IMR-90 (cell line): ENCODE measurements at regions not wholly inside any gene's neighbourhood (a gene's known extent, or its start where the extent isn't known, plus 50 kb on each side); places are given as distances from the start of the nearest gene placed in this dataset.

Source experiments
- ATAC-seq: fragments of 200-7000 bp; cut with Tn5 transposase; 2 replicates; pipeline ENCODE4 v1.9.1; 2020; ENCODE audit warnings: low read depth, mild to moderate bottlenecking, moderate library complexity
- BruUV-seq: library from RNA; stranded (reverse); fragments of 400-500 nt; replicated peaks from 2 replicates; lab custom pipeline; 2021; lab: Mats Ljungman, UMichigan
- CTCF ChIA-PET: fragments of 300-600 bp; formaldehyde crosslinking; extraction: SDS; loops from one replicate; lab custom pipeline; 2021; ENCODE audit warnings: antibody characterized with exemption; lab: Yijun Ruan, JAX
- POLR2A ChIA-PET: fragments of 300-600 bp; sonication (Branson Sonifier 250); formaldehyde crosslinking; loops from one replicate; lab custom pipeline; 2022; ENCODE audit warnings: antibody characterized with exemption; ENCODE audit not compliant: unreplicated experiment; lab: Charles Lee
- DNase-seq: peaks from one replicate; pipeline ENCODE4 v3.0.0; 2013
- H2AFZ ChIP-seq: replicated peaks from 2 replicates; pipeline ENCODE3; 2013; ENCODE audit warnings: low read length, mild to moderate bottlenecking; ENCODE audit not compliant: poor library complexity
- H2AK5ac ChIP-seq: 2 replicates; pipeline ENCODE4 v1.6.1; 2013; ENCODE audit warnings: low read depth, low read length, inconsistent platforms
- H2AK9ac ChIP-seq: replicated peaks from 2 replicates; pipeline ENCODE3; 2013; ENCODE audit warnings: mild to moderate bottlenecking, low read depth, low read length, moderate library complexity; ENCODE audit not compliant: poor library complexity
- H2BK120ac ChIP-seq: 2 replicates; pipeline ENCODE4 v1.6.1; 2013; ENCODE audit warnings: low read depth, low read length, inconsistent platforms
- H2BK15ac ChIP-seq: 3 replicates; pipeline ENCODE4 v1.6.1; 2013; ENCODE audit warnings: low read depth, low read length, inconsistent platforms
- H2BK20ac ChIP-seq: 2 replicates; pipeline ENCODE4 v1.6.1; 2013; ENCODE audit warnings: low read depth, mild to moderate bottlenecking, inconsistent platforms, low read length, moderate library complexity
- H2BK5ac ChIP-seq: 2 replicates; pipeline ENCODE4 v1.6.1; 2013; ENCODE audit warnings: mild to moderate bottlenecking, low read depth, low read length, inconsistent platforms; ENCODE audit not compliant: poor library complexity, severe bottlenecking
- H3K14ac ChIP-seq: replicated peaks from 2 replicates; pipeline ENCODE4 v1.6.1; 2013; ENCODE audit warnings: low read depth, low read length, inconsistent platforms
- H3K18ac ChIP-seq: 2 replicates; pipeline ENCODE4 v1.6.1; 2013; ENCODE audit warnings: low read depth, low read length, control low read depth
- H3K23ac ChIP-seq: 2 replicates; pipeline ENCODE4 v1.6.1; 2013; ENCODE audit warnings: low read depth, low read length, inconsistent platforms
- H3K27ac ChIP-seq: 2 replicates; pipeline ENCODE4 v1.5.1; 2013; ENCODE audit warnings: mild to moderate bottlenecking, control low read depth, low read length; ENCODE audit not compliant: insufficient read depth
- H3K27me3 ChIP-seq: 2 replicates; pipeline ENCODE4 v1.6.1; 2013; ENCODE audit warnings: low read length; ENCODE audit not compliant: control insufficient read depth, insufficient read depth
- H3K36me3 ChIP-seq: 2 replicates; pipeline ENCODE4 v1.6.1; 2013; ENCODE audit warnings: low read length, mixed read lengths; ENCODE audit not compliant: control insufficient read depth, insufficient read depth
- H3K4ac ChIP-seq: 2 replicates; pipeline ENCODE4 v1.6.1; 2013; ENCODE audit warnings: low read depth, low read length, inconsistent platforms
- H3K4me1 ChIP-seq: 2 replicates; pipeline ENCODE4 v1.6.1; 2013; ENCODE audit warnings: low read length, mixed read lengths; ENCODE audit not compliant: control insufficient read depth, insufficient read depth
- H3K4me2 ChIP-seq: 2 replicates; pipeline ENCODE4 v1.6.1; 2013; ENCODE audit warnings: low read depth, mild to moderate bottlenecking, control low read depth, low read length, moderate library complexity
- H3K4me3 ChIP-seq: 2 replicates; pipeline ENCODE4 v1.5.1; 2013; ENCODE audit warnings: low read depth, mild to moderate bottlenecking, control low read depth, low read length, moderate library complexity; ENCODE audit not compliant: insufficient read depth
- H3K56ac ChIP-seq: 2 replicates; pipeline ENCODE4 v1.6.1; 2013; ENCODE audit warnings: low read length, inconsistent platforms; ENCODE audit not compliant: insufficient read depth; ENCODE audit errors: extremely low read depth
- H3K79me1 ChIP-seq, 2 experiments: 2 replicates each; pipeline ENCODE4 v1.6.1; 2013; ENCODE audit warnings: low read length in 2 of 2, inconsistent platforms in 1 of 2, low read depth in 1 of 2
- H3K9ac ChIP-seq: 2 replicates; pipeline ENCODE4 v1.6.1; 2013; ENCODE audit warnings: low read depth, low read length, control low read depth
- H3K9me1 ChIP-seq: 2 replicates; pipeline ENCODE4 v1.6.1; 2013; ENCODE audit warnings: low read length, inconsistent platforms; ENCODE audit not compliant: insufficient read depth
- H3K9me3 ChIP-seq: 2 replicates; pipeline ENCODE4 v1.6.1; 2013; ENCODE audit warnings: low read length; ENCODE audit not compliant: control insufficient read depth, insufficient read depth
- H4K20me1 ChIP-seq: 2 replicates; pipeline ENCODE4 v1.6.1; 2013; ENCODE audit warnings: low read length, inconsistent platforms; ENCODE audit not compliant: insufficient read depth
- H4K5ac ChIP-seq: 2 replicates; pipeline ENCODE4 v1.6.1; 2013; ENCODE audit warnings: mild to moderate bottlenecking, low read depth, low read length, control low read depth
- H4K8ac ChIP-seq, 2 experiments: 2 replicates each; pipeline ENCODE4 v1.6.1; 2013; ENCODE audit warnings: low read depth in 2 of 2, low read length in 2 of 2, control low read depth in 1 of 2, inconsistent platforms in 1 of 2
- H4K91ac ChIP-seq: 2 replicates; pipeline ENCODE4 v1.6.1; 2013; ENCODE audit warnings: low read depth, low read length, inconsistent platforms; ENCODE audit not compliant: insufficient read depth
- BHLHE40 ChIP-seq: fragments of 150-350 bp; IDR thresholded peaks from 2 replicates; pipeline ENCODE4 v1.6.1; 2016; ENCODE audit warnings: mild to moderate bottlenecking, low read depth, low read length
- NFE2L2 ChIP-seq: fragments of 150-350 bp; IDR thresholded peaks from 2 replicates; pipeline ENCODE4 v1.6.1; 2016; ENCODE audit warnings: low read depth, mild to moderate bottlenecking, low read length
- RAD21 ChIP-seq: IDR thresholded peaks from 2 replicates; pipeline ENCODE4 v1.6.1; 2012; ENCODE audit warnings: low read length, improper control_type of control experiment
- RCOR1 ChIP-seq: IDR thresholded peaks from 2 replicates; pipeline ENCODE4 v1.6.1; 2012; ENCODE audit warnings: mild to moderate bottlenecking, low read length, improper control_type of control experiment; ENCODE audit not compliant: insufficient replicate concordance
- SMC3 ChIP-seq: fragments of 150-350 bp; IDR thresholded peaks from 2 replicates; pipeline ENCODE4 v1.6.1; 2016; ENCODE audit warnings: low read depth, mild to moderate bottlenecking, antibody characterized with exemption, low read length, moderate library complexity
- dilution Hi-C: fragments of 300-500 bp; cut with HindIII; formaldehyde crosslinking; loops from one replicate; pipeline ENCODE4 v1.14.3; 2018; ENCODE audit warnings: low sequenced_read_pairs; ENCODE audit not compliant: unreplicated experiment
- in situ Hi-C: fragments of 300-500 bp; cut with MboI; formaldehyde crosslinking; loops from 3 replicates; pipeline ENCODE4 v1.14.3; 2019; ENCODE audit warnings: low sequenced_read_pairs, inconsistent platforms, mixed read lengths
- intact Hi-C: fragments of 100-400 bp; cut with micrococcal nuclease; formaldehyde crosslinking; loops from 2 replicates; pipeline ENCODE4 v1.10.0; 2022
- TF ChIP-seq, protein P1 (sequence below): conservative IDR thresholded peaks from 2 replicates; pipeline ENCODE4 v1.5.1; 2012; ENCODE audit warnings: mild to moderate bottlenecking, low read depth, low read length, improper control_type of control experiment

- no peaks in the 10 kb centered on the region for H3K79me1 ChIP-seq
- H3K9me1 ChIP-seq: no peaks in the 10 kb centered on the region
- H3K23ac ChIP-seq: no peak overlapping the region
- H4K8ac ChIP-seq: no peak overlapping the region
- H3K56ac ChIP-seq: no peak overlapping the region
- DNase-seq (no peak), ATAC-seq (no peak)
- H3K36me3 ChIP-seq: no peaks in the 10 kb centered on the region
- H2BK15ac ChIP-seq: no peak overlapping the region
- H2BK5ac ChIP-seq: no peak overlapping the region
- H4K91ac ChIP-seq: no peak overlapping the region
- H3K4me3 ChIP-seq: no peak overlapping the region
- no peak overlapping the region for H3K4ac ChIP-seq
- in situ Hi-C loops: no loop called here
- no peak overlapping the region for H2AK5ac ChIP-seq
- H3K9ac ChIP-seq: no peak overlapping the region
- peaks cover 4% of the 10 kb centered on the region; the same call in 1 of the 2 replicates for H3K9me3 ChIP-seq
- dilution Hi-C loops: no loop called here
- BruUV-seq: no TSS peak
- H4K5ac ChIP-seq: no peak overlapping the region
- intact Hi-C loops: no loop called here
- ChIA-PET POLR2A (no interaction called here), CTCF (no interaction called here)
- no peak overlapping the region for H2AK9ac ChIP-seq
- H2AFZ ChIP-seq: no peak overlapping the region
- no peak overlapping the region for H3K18ac ChIP-seq
- H4K20me1 ChIP-seq: no peaks in the 10 kb centered on the region
- no peaks in the 10 kb centered on the region for H3K27me3 ChIP-seq
- H3K14ac ChIP-seq: no peak overlapping the region
- no peaks in the 10 kb centered on the region for H3K4me1 ChIP-seq
- H2BK20ac ChIP-seq: no peak overlapping the region
- no peak overlapping the region for H2BK120ac ChIP-seq
- H3K4me2 ChIP-seq: no peak overlapping the region
- TF ChIP-seq NFE2L2 (no peak), SMC3 (no peak), BHLHE40 (no peak), RAD21 (no peak), RCOR1 (no peak)
- TF ChIP-seq, protein P1, sequence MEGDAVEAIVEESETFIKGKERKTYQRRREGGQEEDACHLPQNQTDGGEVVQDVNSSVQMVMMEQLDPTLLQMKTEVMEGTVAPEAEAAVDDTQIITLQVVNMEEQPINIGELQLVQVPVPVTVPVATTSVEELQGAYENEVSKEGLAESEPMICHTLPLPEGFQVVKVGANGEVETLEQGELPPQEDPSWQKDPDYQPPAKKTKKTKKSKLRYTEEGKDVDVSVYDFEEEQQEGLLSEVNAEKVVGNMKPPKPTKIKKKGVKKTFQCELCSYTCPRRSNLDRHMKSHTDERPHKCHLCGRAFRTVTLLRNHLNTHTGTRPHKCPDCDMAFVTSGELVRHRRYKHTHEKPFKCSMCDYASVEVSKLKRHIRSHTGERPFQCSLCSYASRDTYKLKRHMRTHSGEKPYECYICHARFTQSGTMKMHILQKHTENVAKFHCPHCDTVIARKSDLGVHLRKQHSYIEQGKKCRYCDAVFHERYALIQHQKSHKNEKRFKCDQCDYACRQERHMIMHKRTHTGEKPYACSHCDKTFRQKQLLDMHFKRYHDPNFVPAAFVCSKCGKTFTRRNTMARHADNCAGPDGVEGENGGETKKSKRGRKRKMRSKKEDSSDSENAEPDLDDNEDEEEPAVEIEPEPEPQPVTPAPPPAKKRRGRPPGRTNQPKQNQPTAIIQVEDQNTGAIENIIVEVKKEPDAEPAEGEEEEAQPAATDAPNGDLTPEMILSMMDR: no peak
- no peak overlapping the region for H3K27ac ChIP-seq
These were observed 175.4 kb upstream of the GORAB start for GRCh38 chr1:170356585-170356984.
